Colonic mucosa (tissue), 4 donors: ENCODE measurements at regions not wholly inside any gene's neighbourhood (a gene's known extent, or its start where the extent isn't known, plus 50 kb on each side); places are given as distances from the start of the nearest gene placed in this dataset.

Source experiments
- DNase-seq: peaks from one replicate; pipeline ENCODE4 v3.0.0-alpha.2; 2020
- H3K27ac ChIP-seq: fragments of 200-600 bp; one replicate; pipeline ENCODE4 v1.8.0; 2021
- H3K27me3 ChIP-seq: fragments of 200-600 bp; one replicate; pipeline ENCODE4 v1.8.0; 2021
- H3K36me3 ChIP-seq: fragments of 200-600 bp; one replicate; pipeline ENCODE4 v1.8.0; 2021
- H3K4me1 ChIP-seq: fragments of 200-600 bp; one replicate; pipeline ENCODE4 v1.8.0; 2021; ENCODE audit warnings: mild to moderate bottlenecking
- H3K4me3 ChIP-seq: fragments of 200-600 bp; one replicate; pipeline ENCODE4 v1.8.0; 2021
- H3K9ac ChIP-seq, 2 donors: one replicate each; pipeline ENCODE4 v1.7.0; 2013; ENCODE audit warnings: control low read depth in 2 of 2, low read depth in 2 of 2, low read length in 2 of 2
- H3K9me3 ChIP-seq: fragments of 200-600 bp; one replicate; pipeline ENCODE4 v1.8.0; 2021
- CTCF ChIP-seq: fragments of 200-600 bp; IDR thresholded peaks from one replicate; pipeline ENCODE4 v1.8.0; 2022; ENCODE audit warnings: antibody characterized with exemption, mild to moderate bottlenecking
- intact Hi-C: fragments of 100-400 bp; cut with DNase I; formaldehyde crosslinking; loops from one replicate; pipeline ENCODE4 v1.14.1; 2022
- donor health status: healthy.
- donor health status: DM: no; HTN: no; CAD: no.
- donor health status: DM: no; HTN: no; CAD: no.

- H3K4me3 ChIP-seq = no peak overlapping the region
- H3K9me3 ChIP-seq = no peaks in the 10 kb centered on the region
- no peaks in the 10 kb centered on the region for H3K36me3 ChIP-seq
- H3K27me3 ChIP-seq = no peaks in the 10 kb centered on the region
- intact Hi-C loops = no loop called here
- H3K27ac ChIP-seq = no peak overlapping the region
- no peak for DNase-seq
- TF ChIP-seq CTCF = no peak
- no peaks in the 10 kb centered on the region for H3K4me1 ChIP-seq
- no peak overlapping the region for H3K9ac ChIP-seq
These were observed 940.1 kb upstream of the WWC1 start for GRCh38 chr5:167351316-167351715.

GRCh38 chr5:167352801-167353200 is 938.6 kb upstream of the WWC1 start:
- no peak for TF ChIP-seq CTCF
- H3K36me3 ChIP-seq = no peaks in the 10 kb centered on the region
- no peaks in the 10 kb centered on the region for H3K27me3 ChIP-seq
- H3K4me3 ChIP-seq = no peak overlapping the region
- H3K4me1 ChIP-seq = no peaks in the 10 kb centered on the region
- no peaks in the 10 kb centered on the region for H3K9me3 ChIP-seq
- DNase-seq = no peak
- H3K27ac ChIP-seq = no peak overlapping the region
- no peak overlapping the region for H3K9ac ChIP-seq
- intact Hi-C loops = no loop called here

GRCh38 chr5:167355346-167355745 is 936.1 kb upstream of the WWC1 start:
- Histone ChIP-seq H3K4me1 (no peaks in the 10 kb centered on the region), H3K9ac (no peak overlapping the region), H3K9me3 (no peaks in the 10 kb centered on the region), H3K27ac (no peak overlapping the region), H3K4me3 (no peak overlapping the region), H3K36me3 (no peaks in the 10 kb centered on the region), H3K27me3 (no peaks in the 10 kb centered on the region)
- no peak for TF ChIP-seq CTCF
- intact Hi-C loops = no loop called here
- no peak for DNase-seq

- no peak for TF ChIP-seq CTCF
- Histone ChIP-seq H3K36me3 (no peaks in the 10 kb centered on the region), H3K4me3 (no peak overlapping the region), H3K9me3 (no peaks in the 10 kb centered on the region), H3K9ac (no peak overlapping the region), H3K27ac (no peak overlapping the region), H3K27me3 (no peaks in the 10 kb centered on the region), H3K4me1 (no peaks in the 10 kb centered on the region)
- no peak for DNase-seq
- intact Hi-C loops = no loop called here
These were observed 935.1 kb upstream of the WWC1 start for GRCh38 chr5:167356374-167356773.

- Histone ChIP-seq H3K27me3 (no peaks in the 10 kb centered on the region), H3K27ac (no peak overlapping the region), H3K9me3 (no peaks in the 10 kb centered on the region), H3K4me1 (no peaks in the 10 kb centered on the region), H3K36me3 (no peaks in the 10 kb centered on the region), H3K9ac (no peak overlapping the region), H3K4me3 (no peak overlapping the region)
- DNase-seq = no peak
- intact Hi-C loops = no loop called here
- TF ChIP-seq CTCF = no peak
These were observed 932.5 kb upstream of the WWC1 start for GRCh38 chr5:167358868-167359492.
